ENCODE measurements at regions not wholly inside any gene's neighbourhood (a gene's known extent, or its start where the extent isn't known, plus 50 kb on each side); places are given as distances from the start of the nearest gene placed in this dataset.
A peak's percentile ranks its signal among the peaks of the same experiment; 100 is the strongest.

DNA sequence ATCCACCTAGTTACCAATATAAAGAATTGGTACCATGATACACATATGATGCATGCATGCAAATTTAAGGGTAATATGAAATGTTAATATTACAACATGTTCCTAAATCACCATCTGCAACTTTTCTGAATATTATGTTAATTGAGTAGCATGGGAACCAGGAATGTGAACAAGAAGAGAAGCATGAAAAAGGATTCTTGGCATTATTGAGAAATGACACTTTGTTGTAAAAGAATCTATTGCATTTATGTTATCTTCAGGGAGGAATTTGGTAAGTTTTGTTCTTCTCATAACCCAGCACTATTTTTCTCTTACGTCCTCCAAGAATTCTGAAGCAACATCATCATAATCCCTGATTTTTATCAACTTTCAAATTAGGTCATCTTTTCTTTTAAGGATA, 159.9 kb upstream of the SLC25A13 start:
- no peak for DNase-seq

DNA sequence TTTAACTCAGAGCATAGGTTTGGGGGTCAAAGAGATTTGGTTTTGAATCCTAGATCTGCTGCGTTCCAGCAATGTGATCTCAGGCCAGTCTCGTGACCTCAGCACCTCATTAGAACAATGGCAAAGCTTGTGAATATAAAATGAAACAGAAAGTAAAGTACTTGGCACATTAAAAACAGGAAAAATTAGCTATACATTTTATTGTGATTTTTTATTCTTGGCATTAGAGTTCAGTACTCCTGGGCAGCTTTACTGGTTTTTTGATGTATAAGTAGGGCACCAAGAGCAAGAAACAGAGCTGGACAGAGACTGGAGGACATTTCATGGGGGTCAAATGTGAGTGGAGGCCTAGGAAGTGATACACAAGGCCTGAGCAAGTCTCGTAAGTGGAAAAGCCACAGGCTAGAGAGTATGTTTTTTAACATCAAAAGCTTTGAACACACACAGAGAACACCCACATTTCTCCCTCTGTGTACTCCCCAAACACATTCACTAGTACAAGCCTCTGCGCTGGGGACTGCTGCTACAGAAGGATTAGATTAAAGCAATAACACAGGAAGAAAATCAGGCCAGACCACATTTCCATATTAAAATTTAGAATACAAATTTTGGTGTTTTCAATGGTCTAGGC, 157.2 kb upstream of the SLC25A13 start:
- peak; percentile 25 for DNase-seq

DNA sequence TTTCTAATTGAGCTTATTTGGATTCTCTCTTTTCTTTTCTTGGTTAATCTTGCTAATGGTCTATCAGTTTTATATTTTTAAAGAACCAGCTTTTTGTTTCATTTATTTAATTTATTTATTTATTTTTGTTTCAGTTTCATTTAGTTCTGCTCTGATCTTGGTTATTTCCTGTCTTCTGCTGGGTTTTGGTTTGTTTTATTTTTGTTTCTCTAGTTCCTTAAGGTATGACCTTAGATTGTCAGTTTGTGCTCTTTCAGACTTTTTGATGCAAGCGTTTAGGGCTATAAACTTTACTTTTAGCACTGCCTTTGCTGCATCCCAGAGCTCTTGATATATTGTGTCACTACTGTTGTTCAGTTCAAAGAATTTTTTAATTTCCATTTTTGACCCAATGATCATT, 149.7 kb upstream of the SLC25A13 start:
- peak; percentile 8 for DNase-seq

DNA sequence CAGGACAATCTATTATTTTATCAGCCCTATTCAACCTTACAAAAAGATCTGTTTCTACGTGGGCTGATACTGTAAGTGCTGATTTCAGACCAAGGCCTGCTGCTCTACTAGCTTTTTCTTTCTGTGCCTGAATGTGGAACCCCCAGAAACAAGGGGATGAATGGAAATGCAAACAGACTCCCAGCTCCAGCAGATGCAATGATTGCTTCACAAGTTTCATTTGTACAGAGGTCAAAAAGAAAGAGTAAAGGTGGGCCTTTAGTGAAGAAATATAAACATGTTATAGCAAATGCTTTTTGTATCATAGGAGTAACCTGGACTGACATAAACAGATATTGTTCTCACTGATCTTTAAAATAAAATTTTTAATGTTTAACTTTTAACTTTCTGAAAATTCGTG, 130.2 kb upstream of the SLC25A13 start:
- DNase-seq: no peak

- no peak for DNase-seq
These were observed 127.2 kb upstream of the SLC25A13 start for GRCh38 chr7:96449094-96449493.

- no peak for DNase-seq
These were observed 125.3 kb upstream of the SLC25A13 start for GRCh38 chr7:96447109-96447645.

DNA sequence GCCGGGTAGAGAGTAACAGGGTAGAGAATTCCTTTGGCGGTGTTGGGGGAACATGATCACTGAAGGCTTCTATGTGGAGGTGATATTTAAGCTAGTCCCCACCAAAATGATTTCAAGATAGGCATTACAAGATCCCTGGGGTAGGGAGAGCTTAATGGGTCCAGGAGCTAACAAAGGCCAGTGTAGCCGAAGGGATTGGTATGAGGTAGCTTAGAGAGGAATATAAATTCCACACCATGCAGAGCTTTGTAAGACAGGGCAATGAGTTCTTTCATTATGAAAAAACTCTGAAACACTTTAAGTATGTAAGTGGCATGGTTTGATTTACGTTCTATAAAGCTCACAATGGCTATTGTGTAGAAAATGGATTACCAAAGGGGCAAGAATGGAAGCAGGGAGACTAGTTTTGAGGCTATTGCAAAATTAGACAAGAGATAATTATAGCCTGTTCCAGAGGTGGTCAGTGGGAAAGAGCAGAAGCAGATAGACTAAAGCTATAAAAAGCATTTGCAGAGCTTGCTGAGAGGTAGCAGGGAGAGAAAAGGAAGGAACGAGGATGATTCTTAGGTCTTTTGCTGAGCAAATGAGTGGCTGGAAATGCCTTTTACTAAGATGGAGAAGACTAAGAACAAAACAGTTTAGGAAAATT, 119.7 kb upstream of the SLC25A13 start:
- no peak for DNase-seq

- DNase-seq: no peak
These were observed 118.4 kb upstream of the SLC25A13 start for GRCh38 chr7:96440328-96440727.

DNA sequence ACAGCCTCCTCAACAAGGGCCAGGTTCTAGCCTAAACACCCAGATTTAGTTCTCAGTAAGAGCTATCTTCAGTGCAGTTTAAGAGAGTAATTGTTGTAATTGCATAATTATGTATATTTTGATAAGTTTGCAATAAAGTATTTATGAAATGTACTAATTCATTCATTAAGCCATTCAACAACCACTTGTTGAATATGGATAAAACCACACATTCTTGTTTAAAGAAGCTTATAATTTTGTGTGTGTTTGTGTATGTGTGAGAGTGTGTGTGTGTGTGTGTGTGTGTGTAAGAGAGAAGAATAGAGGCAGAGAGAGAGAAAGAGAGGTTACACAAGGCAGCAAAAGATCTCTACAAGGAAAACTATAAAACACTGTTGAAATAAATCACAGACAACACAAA, 115.0 kb upstream of the SLC25A13 start:
- no peak for DNase-seq

- no peak for DNase-seq
These were observed 108.5 kb upstream of the SLC25A13 start for GRCh38 chr7:96430356-96430755.

GRCh38 chr7:96427143-96427542, 105.2 kb upstream of the SLC25A13 start:
- DNase-seq: no peak

DNA sequence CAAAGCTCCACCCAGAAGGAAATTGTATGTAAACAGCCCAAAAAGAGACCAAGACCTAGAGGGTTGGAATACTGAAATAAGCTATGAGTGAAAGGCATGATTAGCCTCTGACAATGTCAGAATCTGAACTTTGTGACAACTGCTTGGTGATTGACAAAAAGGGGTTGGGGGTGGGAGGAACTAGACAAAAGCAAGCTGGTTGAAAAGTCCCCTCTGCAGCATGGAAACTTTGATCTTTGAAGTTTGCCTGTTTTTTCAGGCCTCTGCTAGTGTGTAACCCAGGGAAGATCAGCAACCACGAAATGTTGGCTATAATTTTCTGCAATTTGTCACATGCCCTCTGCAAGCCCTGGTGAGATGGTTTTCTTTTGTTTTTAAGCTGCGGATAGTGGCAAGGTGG, 104.8 kb upstream of the SLC25A13 start:
- DNase-seq: no peak

- DNase-seq: no peak
These were observed 104.1 kb upstream of the SLC25A13 start for GRCh38 chr7:96426027-96426426.

GRCh38 chr7:96424411-96424810, 102.5 kb upstream of the SLC25A13 start:
- no peak for DNase-seq

- DNase-seq: no peak
These were observed 100.5 kb upstream of the SLC25A13 start for GRCh38 chr7:96422388-96422787.

GRCh38 chr7:96418581-96418980, 96.7 kb upstream of the SLC25A13 start:
- DNase-seq: no peak

DNA sequence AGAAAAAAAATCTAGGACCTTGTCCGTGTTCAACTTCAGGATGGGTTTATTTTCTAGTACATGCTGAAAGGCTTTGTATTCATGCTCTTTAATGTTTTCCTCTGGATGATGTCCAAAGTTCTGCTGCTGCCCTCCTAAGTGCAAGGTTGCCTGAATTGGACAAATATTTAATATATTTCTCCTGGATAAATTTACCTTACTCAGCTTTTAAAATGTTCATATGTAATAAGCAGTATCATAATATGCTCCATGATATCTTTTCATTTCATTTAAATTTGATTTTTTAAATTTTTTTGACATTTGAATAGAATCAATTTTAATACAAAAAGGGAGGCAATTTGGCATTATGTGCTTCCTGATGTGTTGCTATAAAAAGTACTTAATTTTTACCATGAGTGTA, 95.9 kb upstream of the SLC25A13 start:
- DNase-seq: no peak

DNA sequence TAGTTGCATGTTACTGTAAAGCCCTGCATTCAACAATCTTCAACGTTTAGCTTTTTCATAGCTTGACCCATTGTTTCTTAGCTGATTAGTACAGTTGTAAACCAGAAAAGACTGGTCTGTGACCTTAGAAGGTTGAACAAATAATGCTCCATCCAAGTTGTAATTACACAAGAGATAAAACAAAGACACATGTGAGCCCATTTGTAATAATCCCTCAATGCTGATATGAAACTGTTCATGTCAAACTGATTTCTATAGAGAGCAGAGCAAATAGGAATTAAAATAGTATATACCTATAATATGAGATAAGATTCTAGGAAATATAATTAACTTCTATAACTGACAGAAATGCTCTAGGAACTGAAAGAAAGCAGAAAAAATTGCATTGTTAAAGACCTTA, 94.7 kb upstream of the SLC25A13 start:
- no peak for DNase-seq

DNA sequence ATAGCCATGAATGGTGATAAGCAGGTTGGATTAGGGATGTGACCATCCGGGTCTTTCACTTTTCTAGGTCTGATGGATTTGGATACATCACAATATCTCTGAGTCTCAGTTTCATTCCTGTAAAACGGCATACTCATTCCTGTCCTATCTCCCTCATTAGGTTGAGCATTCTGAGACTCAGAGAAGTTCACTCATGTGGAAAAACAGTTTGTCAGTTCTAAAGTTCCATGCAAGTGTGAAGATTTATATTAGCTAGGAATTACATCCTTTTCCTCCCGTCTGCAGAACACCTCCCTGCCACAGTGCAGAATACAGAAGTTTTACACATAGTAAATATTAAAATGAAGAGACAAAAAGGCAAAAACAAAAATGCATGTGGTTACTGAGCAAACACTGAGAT, 94.2 kb upstream of the SLC25A13 start:
- no peak for DNase-seq

DNA sequence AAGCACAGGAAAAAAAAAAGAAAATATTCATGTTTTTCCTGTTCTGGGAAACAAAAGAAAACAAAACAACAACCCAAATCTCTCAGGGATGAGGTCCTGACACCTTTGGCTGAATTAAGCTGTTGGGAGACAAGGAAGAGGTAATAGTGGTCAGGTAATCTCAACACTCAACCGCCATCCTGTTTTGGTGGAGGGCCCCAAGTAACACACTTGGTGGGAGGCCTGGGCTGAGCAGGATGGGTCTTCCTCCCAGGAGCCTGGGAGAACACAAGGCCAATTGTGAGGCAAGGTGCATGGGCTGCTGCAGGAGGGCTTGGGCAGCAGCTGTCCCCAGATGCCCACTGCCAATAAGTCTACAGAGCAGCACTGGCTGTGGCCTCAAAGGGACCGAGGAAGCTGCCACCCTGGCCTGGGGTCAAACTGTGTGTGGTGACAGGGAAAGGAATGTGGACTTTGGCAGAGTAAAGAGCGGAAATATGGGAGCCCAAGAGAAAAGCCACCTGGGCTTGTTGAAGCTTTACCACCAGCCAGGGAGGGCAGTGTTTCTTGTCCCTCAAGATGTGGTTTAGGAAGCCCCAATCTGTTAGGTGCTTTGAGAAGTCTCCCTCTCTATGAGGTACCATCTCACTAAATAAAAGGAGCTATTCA, 93.5 kb upstream of the SLC25A13 start:
- no peak for DNase-seq

- DNase-seq: peak; percentile 55
These were observed 93.0 kb upstream of the SLC25A13 start for GRCh38 chr7:96414931-96415292.

DNA sequence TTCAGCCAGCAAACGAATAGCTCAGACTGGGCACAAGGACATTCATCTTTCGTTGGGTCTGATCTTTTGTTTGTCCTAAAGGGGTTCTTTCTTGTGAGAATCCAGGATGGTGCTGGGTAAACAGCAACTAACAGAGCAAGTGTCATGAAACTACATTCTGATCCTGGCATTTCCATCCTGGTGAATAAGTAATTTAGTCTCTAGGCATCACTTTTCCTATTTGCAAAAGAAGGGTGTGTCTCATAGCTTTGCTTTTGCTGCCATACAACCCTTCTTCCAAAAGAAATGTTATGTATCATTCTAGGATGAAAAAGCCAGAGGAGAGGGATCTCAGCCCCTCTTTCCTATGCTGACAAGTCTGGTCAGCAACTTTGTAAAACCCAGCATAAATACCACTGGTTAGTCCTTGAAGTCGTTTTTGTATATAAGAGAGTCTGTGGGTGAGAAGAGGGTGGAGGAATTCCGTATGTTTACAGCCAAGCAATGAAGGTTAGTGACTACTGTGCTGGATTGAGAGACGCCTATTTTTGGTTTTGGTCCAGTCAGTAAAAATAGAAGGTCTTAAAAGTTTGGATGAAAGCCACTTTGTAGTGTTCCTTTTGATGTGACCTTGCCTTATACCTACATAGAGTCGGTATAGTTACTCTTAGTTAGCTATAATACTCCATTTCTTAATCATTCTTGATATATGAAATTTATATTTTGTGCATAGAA, 88.4 kb upstream of the SLC25A13 start:
- no peak for DNase-seq

DNA sequence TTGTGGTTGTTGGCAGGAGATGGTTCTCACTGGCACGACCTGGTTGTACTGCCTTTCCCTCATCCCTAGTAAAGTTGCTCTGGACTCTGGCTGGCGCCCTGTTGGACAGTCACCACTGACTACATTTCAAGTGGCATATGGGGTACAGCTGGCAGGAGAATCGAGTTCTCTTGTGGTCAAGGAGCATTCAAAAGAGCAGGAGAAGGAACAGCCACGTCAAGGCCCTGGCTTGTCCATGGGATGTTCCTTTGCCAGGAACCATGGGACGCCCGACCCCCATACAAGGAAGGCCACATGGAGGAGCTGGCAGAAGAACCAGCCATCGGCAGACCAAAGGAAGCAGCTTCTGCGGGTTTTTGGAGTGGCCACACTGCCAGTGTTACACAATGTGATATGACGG, 87.0 kb upstream of the SLC25A13 start:
- no peak for DNase-seq

DNA sequence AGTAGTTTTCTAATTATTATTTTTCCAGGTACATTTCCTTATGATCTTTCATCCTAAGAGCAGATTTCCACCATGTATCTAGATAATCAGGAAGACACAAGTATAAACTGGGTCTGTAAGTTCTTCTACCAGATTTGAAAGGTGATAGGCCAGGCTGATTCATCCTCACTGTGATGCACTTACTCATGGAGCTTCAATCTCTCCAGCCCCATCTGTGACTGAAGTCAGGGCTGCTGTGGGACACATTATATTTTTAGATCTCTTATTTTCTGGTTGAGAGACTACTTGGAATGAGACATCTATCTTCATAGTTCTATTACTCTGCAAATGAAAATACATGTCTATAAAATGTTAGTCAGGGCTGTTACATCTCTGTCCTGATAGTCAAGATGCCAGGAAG, 85.5 kb upstream of the SLC25A13 start:
- DNase-seq: no peak
